Choroid plexus epithelial cell (primary cell): ENCODE measurements at regions not wholly inside any gene's neighbourhood (a gene's known extent, or its start where the extent isn't known, plus 50 kb on each side); places are given as distances from the start of the nearest gene placed in this dataset.

Source experiments
- DNase-seq: peaks from one replicate; pipeline ENCODE4 v3.0.0-alpha.2; 2010; ENCODE audit warnings: low read depth
- H3K4me3 ChIP-seq: 2 replicates; pipeline ENCODE4 v1.5.1; 2011; ENCODE audit warnings: low read depth, mild to moderate bottlenecking, control low read depth, low read length, moderate library complexity
- CTCF ChIP-seq: conservative IDR thresholded peaks from 2 replicates; pipeline ENCODE4 v1.5.1; 2011; ENCODE audit warnings: low read depth, mild to moderate bottlenecking, control low read depth, inconsistent platforms, low read length, moderate library complexity

DNA sequence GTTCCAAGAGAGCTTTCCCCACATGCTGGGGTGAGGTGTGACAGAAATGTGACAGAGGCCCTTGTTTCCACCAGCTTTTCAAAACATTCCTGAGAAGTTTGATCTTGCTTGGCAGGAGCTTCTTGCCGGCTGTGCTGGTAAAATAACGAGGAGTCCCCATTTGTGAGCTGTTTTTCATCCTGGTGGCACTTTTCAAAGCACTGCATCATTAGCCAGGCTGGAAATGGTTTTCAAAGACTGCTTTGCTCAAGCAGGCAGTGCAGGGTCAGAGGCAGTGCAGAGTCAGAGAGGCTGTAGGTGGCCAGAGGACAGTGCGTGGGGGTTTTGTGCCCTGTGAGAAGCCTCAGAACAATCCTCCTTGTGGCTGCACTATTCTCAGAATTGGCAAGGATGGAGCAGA is 75.8 kb upstream of the KCNA3 start:
- no peak for DNase-seq
- no peak overlapping the region for H3K4me3 ChIP-seq
- TF ChIP-seq CTCF = no peak

DNA sequence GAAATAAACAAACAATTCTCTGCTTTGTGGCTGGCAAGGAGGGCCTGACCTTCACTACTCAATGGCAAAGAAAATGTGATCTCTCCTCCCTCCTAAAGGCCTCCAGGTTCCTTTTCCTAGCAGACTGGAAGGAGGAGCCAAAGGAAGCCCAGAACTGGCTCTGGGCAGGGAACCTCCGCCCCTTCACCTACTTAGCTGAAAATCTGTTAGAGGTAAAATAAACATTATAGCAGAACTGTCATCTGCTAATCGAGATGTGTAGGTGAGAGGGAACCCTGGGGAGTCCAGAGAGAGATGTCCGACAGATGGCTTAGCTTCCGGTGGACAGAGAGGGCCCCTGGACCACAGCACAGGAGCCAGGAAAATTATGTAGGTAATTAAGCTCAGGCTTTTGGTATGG is 75.2 kb upstream of the KCNA3 start:
- H3K4me3 ChIP-seq = no peak overlapping the region
- TF ChIP-seq CTCF = no peak
- no peak for DNase-seq

DNA sequence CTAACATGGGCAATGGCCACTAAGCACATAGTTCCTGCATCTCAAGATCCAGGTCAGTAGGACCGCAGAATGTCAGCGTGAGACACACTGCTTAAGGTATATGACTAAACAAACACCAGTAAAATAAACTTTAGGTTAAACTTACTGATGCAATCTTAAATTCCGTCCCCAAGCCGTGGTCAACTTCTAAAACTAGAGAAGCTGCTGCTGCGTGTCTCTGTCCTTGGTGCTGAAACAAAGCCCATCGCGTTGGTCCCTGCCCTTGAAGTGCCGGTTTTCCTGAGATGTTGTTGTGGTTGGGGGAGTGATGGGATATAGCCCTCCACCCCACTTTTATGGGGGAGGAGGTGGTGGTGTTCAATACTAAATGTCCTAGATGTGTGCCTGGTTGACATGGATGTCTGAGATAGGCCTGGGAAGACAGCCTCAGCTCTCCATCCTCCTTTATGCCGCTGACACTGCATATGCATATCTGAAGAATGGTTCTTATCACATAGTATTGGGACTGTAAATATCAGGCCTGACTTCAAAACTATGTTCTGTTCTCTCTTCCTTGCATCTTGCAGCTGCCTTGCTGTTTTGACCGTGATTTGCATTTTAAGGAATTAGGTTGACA is 72.0 kb upstream of the KCNA3 start:
- DNase-seq = peak; percentile 58
- no peak overlapping the region for H3K4me3 ChIP-seq
- TF ChIP-seq CTCF = no peak

- no peak for DNase-seq
- no peak overlapping the region for H3K4me3 ChIP-seq
- TF ChIP-seq CTCF = no peak
Observed at GRCh38 chr1:110743397-110743796, 68.7 kb upstream of the KCNA3 start.

DNA sequence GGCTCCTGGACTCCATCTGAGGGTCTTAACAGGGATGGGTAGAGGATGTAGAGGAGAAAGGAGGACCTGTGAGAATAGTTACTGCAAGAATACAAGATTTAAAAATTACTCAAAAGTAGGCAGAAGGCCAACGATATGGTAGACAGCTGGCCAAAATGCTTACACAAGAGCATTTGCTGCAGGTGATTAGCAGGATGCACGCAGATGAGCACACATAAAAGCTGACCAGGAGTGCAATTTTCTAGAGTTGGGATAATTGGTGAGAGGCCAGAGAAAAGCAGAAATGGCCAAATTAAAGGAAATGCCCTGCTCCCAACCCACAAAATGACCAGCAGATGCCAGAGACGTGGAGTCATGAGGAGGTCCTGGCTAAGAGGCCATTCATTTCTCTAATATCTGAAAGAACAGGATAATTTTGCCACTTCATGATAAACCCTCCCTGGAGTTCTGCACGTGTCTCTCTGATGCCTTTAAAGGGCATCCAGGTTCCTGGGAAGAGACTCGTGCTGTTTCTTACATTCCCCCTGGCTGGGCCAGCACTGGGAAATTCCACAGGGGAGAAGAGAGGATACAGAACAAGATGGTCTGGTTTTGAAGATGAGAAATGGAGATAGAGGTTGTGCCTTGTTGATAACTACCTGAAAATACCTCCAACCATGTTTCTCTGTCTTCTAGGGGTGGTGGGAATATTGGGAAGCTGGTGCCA is 62.3 kb upstream of the KCNA3 start:
- no peak for TF ChIP-seq CTCF
- no peak for DNase-seq
- H3K4me3 ChIP-seq = no peak overlapping the region

GRCh38 chr1:110734133-110734680 is 59.5 kb upstream of the KCNA3 start:
- H3K4me3 ChIP-seq = no peak overlapping the region
- TF ChIP-seq CTCF = no peak
- no peak for DNase-seq

DNA sequence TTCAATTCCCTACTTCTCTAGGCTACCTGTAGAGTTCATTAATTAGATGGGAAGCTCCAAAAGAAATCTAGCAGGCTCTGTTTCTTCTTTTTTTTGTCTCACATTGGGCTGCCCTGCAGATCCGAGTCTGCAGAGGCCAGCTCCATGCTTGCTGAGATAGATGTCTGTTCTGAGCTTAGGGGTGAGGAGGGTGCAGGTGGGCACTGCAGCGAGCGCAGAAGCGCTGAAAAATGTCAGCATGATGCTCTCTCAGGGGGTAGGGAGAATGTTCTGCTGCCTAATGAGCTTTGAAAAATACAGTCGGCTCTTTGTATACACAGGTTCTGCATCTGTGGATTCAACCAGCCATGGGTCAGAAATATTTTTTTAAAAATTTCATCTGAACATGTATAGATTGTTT is 56.8 kb upstream of the KCNA3 start:
- DNase-seq = no peak
- H3K4me3 ChIP-seq = no peak overlapping the region
- TF ChIP-seq CTCF = no peak
